K562 (cell line): ENCODE measurements at regions not wholly inside any gene's neighbourhood (a gene's known extent, or its start where the extent isn't known, plus 50 kb on each side); places are given as distances from the start of the nearest gene placed in this dataset.

Experiments
- BRD4 ChIP-seq: fragments of 200-600 bp; sonication (generic); IDR thresholded peaks from 2 replicates; pipeline ENCODE4 v1.6.1; 2017; ENCODE audit warnings: inconsistent platforms
- ELK1 ChIP-seq: sonication (generic); formaldehyde crosslinking; IDR thresholded peaks from 2 replicates; pipeline ENCODE4 v1.8.1; 2022; ENCODE audit warnings: missing genetic modification reagents
- EP300 ChIP-seq: IDR thresholded peaks from 2 replicates; pipeline ENCODE4 v1.6.1; 2012; ENCODE audit warnings: low read length, improper control_type of control experiment
- EP400 ChIP-seq: fragments of 450-650 bp; IDR thresholded peaks from 2 replicates; pipeline ENCODE4 v1.6.1; 2017; ENCODE audit warnings: antibody characterized with exemption, mild to moderate bottlenecking, moderate library complexity
- GABPB2 ChIP-seq: fragments of 250-450 bp; sonication (Bioruptor Pico); conservative IDR thresholded peaks from 2 replicates; pipeline ENCODE4 v1.5.1; 2021; ENCODE audit warnings: mild to moderate bottlenecking
- HDAC1 ChIP-seq, 2 experiments: fragments of 450-650 bp; IDR thresholded peaks; 2 replicates each; pipeline ENCODE4 v1.6.1; 2016 to 2017; ENCODE audit warnings: inconsistent platforms in 1 of 2, mild to moderate bottlenecking in 1 of 2, moderate library complexity in 1 of 2
- HDAC8 ChIP-seq: fragments of 450-650 bp; IDR thresholded peaks from 2 replicates; pipeline ENCODE4 v1.6.1; 2016; ENCODE audit warnings: mild to moderate bottlenecking, missing genetic modification characterization, moderate library complexity, missing compliant biosample characterization
- HMBOX1 ChIP-seq: sonication (generic); IDR thresholded peaks from 2 replicates; pipeline ENCODE4 v1.6.1; 2016
- MAX ChIP-seq: sonication (generic); formaldehyde crosslinking; IDR thresholded peaks from 2 replicates; pipeline ENCODE4 v1.9.0; 2022; ENCODE audit warnings: mild to moderate bottlenecking, missing genetic modification reagents
- MBD1 ChIP-seq: fragments of 250-450 bp; sonication (Bioruptor Pico); IDR thresholded peaks from 2 replicates; pipeline ENCODE4 v1.8.0; 2022; ENCODE audit warnings: inconsistent platforms
- MBD2 ChIP-seq: sonication (generic); IDR thresholded peaks from 2 replicates; pipeline ENCODE4 v1.6.1; 2016; ENCODE audit warnings: low read depth, borderline replicate concordance
- PHF21A ChIP-seq: fragments of 450-650 bp; IDR thresholded peaks from 2 replicates; pipeline ENCODE4 v1.6.1; 2017; ENCODE audit warnings: low read depth, borderline replicate concordance
- PTRF ChIP-seq: fragments of 450-650 bp; IDR thresholded peaks from 2 replicates; pipeline ENCODE4 v1.6.1; 2016; ENCODE audit warnings: mild to moderate bottlenecking, missing genetic modification characterization, missing compliant biosample characterization
- SETDB1 ChIP-seq: IDR thresholded peaks from one replicate; pipeline ENCODE4 v1.6.1; 2012; ENCODE audit warnings: low read length, control low read depth, inconsistent platforms
- TGIF2 ChIP-seq: sonication (generic); formaldehyde crosslinking; IDR thresholded peaks from 2 replicates; pipeline ENCODE4 v1.8.1; 2022; ENCODE audit warnings: mild to moderate bottlenecking, missing genetic modification reagents, moderate library complexity
- WHSC1 ChIP-seq: IDR thresholded peaks from one replicate; pipeline ENCODE4 v1.6.1; 2012; ENCODE audit warnings: low read length, control low read depth, inconsistent platforms
- ZBTB12 ChIP-seq: fragments of 250-450 bp; sonication (Bioruptor Pico); IDR thresholded peaks from 2 replicates; pipeline ENCODE4 v1.4.0; 2020
- ZNF212 ChIP-seq: fragments of 450-650 bp; formaldehyde crosslinking; IDR thresholded peaks from 2 replicates; pipeline ENCODE4 v1.4.0; 2020; ENCODE audit warnings: mild to moderate bottlenecking
- ZNF655 ChIP-seq: fragments of 250-450 bp; sonication (Bioruptor Pico); IDR thresholded peaks from 2 replicates; pipeline ENCODE4 v1.5.0; 2021
- ZNF79 ChIP-seq: fragments of 250-450 bp; sonication (Bioruptor Pico); IDR thresholded peaks from 2 replicates; pipeline ENCODE4 v1.4.0; 2020; ENCODE audit warnings: low read depth, mild to moderate bottlenecking, moderate library complexity

GRCh38 chr15:87619161-87619960 is 637.2 kb downstream of the NTRK3 start (continued):
- TF ChIP-seq HMBOX1 (no peak), EP300 (peak; percentile 61; the same call in 1 of the 2 replicates), MBD1 (CRISPR knock-in tag) (no peak), TGIF2 (CRISPR knock-in tag) (no peak), MBD2 (no peak), BRD4 (no peak), EP400 (no peak), WHSC1 (no peak), HDAC1 (IDR thresholded peaks at IDR 0.05) (no peak; a peak in 1 of 4 replicates), HDAC8 (no peak), PHF21A (no peak), ZNF212 (CRISPR knock-in tag) (no peak), ZNF655 (no peak), MAX (CRISPR knock-in tag) (no peak), ZNF79 (CRISPR knock-in tag) (no peak), GABPB2 (CRISPR knock-in tag) (no peak), ELK1 (CRISPR knock-in tag) (no peak), SETDB1 (no peak), PTRF (no peak), ZBTB12 (CRISPR knock-in tag) (no peak)
